ENCODE measurements at regions not wholly inside any gene's neighbourhood (a gene's known extent, or its start where the extent isn't known, plus 50 kb on each side); places are given as distances from the start of the nearest gene placed in this dataset.

DNA sequence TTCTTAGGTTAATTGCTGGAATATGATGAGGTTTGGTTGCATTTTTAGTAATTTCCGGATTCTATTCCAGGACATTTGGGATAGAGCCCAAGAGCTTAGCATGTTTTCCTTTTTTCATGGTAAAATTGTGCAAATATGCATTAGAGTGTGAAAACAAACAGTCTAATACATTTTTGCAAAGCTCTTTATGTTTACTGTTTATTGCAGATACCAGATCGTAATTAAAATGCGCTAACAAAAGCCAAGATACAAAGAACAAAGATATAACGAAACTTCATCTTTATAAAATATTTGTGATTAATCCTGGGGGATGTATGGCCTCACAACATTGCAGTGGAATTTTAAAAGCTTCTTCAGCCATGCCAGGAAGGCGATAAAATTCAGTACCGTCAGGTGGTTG lies 94.5 kb upstream of the TBC1D5 start:
- H3K4me3 Mint-ChIP-seq (ENCODE audit: unreplicated experiment): no peak overlapping the region
- H3K36me3 Mint-ChIP-seq (ENCODE audit: unreplicated experiment): peaks cover 5% of the 10 kb centered on the region
- no peak for DNase-seq
- H3K27ac Mint-ChIP-seq (ENCODE audit: unreplicated experiment): no peak overlapping the region
- TF ChIP-seq, protein P1, sequence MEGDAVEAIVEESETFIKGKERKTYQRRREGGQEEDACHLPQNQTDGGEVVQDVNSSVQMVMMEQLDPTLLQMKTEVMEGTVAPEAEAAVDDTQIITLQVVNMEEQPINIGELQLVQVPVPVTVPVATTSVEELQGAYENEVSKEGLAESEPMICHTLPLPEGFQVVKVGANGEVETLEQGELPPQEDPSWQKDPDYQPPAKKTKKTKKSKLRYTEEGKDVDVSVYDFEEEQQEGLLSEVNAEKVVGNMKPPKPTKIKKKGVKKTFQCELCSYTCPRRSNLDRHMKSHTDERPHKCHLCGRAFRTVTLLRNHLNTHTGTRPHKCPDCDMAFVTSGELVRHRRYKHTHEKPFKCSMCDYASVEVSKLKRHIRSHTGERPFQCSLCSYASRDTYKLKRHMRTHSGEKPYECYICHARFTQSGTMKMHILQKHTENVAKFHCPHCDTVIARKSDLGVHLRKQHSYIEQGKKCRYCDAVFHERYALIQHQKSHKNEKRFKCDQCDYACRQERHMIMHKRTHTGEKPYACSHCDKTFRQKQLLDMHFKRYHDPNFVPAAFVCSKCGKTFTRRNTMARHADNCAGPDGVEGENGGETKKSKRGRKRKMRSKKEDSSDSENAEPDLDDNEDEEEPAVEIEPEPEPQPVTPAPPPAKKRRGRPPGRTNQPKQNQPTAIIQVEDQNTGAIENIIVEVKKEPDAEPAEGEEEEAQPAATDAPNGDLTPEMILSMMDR (IDR thresholded peaks at IDR 0.05; ENCODE audit: partially characterized antibody, unreplicated experiment): no peak
- H3K9me3 Mint-ChIP-seq (ENCODE audit: unreplicated experiment): no peaks in the 10 kb centered on the region
- H3K4me1 Mint-ChIP-seq (ENCODE audit: low read depth, unreplicated experiment): no peaks in the 10 kb centered on the region
- H3K27me3 Mint-ChIP-seq (ENCODE audit: unreplicated experiment): no peaks in the 10 kb centered on the region

DNA sequence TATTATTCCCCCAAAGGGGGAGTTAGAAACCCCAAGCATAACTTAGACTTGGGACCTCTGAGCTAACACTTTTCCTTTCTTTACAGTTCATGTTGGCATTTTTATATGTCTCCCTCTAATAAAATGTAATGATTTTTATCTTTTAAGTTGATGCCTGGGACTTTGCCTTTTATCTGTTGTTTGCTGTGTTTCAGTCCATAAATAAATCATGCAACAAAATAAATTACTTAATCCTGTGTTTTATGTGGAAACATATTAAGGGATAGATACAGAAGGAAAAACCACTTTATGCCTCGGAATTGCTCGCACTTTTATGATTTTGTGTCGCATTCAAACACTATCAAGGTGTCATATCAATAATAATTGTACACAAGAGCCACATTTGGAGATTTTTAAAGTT lies 93.7 kb upstream of the TBC1D5 start:
- no peak overlapping the region for H3K4me3 Mint-ChIP-seq (ENCODE audit: unreplicated experiment)
- H3K36me3 Mint-ChIP-seq (ENCODE audit: unreplicated experiment): peaks cover 5% of the 10 kb centered on the region
- TF ChIP-seq, protein P1 (IDR thresholded peaks at IDR 0.05; ENCODE audit: partially characterized antibody, unreplicated experiment): no peak
- no peak for DNase-seq
- H3K4me1 Mint-ChIP-seq (ENCODE audit: low read depth, unreplicated experiment): no peaks in the 10 kb centered on the region
- no peaks in the 10 kb centered on the region for H3K27me3 Mint-ChIP-seq (ENCODE audit: unreplicated experiment)
- H3K27ac Mint-ChIP-seq (ENCODE audit: unreplicated experiment): no peak overlapping the region
- no peaks in the 10 kb centered on the region for H3K9me3 Mint-ChIP-seq (ENCODE audit: unreplicated experiment)

DNA sequence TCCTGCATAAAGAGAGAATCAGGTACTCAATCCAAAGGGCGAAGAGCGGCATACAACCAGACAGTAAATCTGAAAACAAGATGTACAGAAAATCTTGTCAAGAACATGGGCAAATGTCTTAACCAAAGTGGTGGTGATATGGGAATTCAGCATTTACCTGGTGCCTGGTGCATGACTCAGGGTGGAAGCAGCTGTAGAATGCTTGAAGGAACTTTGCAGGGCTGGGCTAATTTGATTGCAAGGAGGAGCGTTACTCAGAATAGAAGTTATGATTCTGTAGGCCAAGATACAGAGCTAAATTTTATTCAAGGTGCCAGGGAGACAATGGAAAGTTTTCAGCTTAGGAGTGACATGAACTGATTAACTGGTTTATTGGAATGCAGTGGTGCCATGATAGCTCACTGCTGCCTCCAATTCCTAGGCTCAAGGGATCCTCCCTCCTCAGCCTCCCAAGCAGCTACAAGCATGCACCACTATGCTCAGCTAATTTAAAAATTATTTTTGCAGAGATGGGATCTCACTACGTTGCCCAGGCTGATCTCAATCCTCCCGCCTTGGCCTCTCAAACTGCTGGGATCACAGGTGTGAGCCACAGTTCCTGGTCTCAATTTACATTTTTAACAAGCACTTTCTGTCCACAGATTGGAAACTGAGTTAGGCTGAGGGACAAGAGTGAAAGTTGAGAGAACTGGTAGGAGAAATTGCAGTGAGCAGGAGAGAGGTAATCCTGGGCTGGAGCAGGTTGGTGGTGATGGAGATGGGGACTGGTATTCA lies 91.5 kb upstream of the TBC1D5 start:
- no peak overlapping the region for H3K27ac Mint-ChIP-seq (ENCODE audit: unreplicated experiment)
- peaks cover 5% of the 10 kb centered on the region for H3K36me3 Mint-ChIP-seq (ENCODE audit: unreplicated experiment)
- no peaks in the 10 kb centered on the region for H3K9me3 Mint-ChIP-seq (ENCODE audit: unreplicated experiment)
- no peak for DNase-seq
- no peaks in the 10 kb centered on the region for H3K4me1 Mint-ChIP-seq (ENCODE audit: low read depth, unreplicated experiment)
- TF ChIP-seq, protein P1 (IDR thresholded peaks at IDR 0.05; ENCODE audit: partially characterized antibody, unreplicated experiment): no peak
- no peak overlapping the region for H3K4me3 Mint-ChIP-seq (ENCODE audit: unreplicated experiment)
- no peaks in the 10 kb centered on the region for H3K27me3 Mint-ChIP-seq (ENCODE audit: unreplicated experiment)

DNA sequence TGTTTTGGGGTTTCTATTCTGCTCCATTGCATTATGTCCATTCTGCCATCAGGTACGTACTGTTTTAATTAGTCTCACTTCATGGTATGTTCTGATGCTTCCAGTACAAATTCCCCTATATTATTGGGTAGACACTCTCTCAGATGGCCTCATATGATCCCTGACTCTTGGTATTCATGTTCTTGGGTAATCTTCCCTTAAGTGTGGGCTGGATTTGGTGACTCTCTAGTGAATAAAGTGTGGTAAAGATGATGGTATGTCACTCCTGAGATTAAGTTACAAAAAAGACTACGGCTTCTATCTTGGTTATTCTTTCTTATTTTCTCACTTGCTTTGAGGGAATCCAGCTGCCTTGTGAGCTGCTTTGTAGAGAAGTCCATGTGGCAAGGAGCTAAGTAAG lies 89.6 kb upstream of the TBC1D5 start:
- Mint-ChIP-seq H3K4me3 (ENCODE audit: unreplicated experiment) (no peak overlapping the region), H3K27me3 (ENCODE audit: unreplicated experiment) (no peaks in the 10 kb centered on the region), H3K9me3 (ENCODE audit: unreplicated experiment) (no peaks in the 10 kb centered on the region), H3K4me1 (ENCODE audit: low read depth, unreplicated experiment) (no peaks in the 10 kb centered on the region), H3K27ac (ENCODE audit: unreplicated experiment) (no peak overlapping the region), H3K36me3 (ENCODE audit: unreplicated experiment) (peaks cover 5% of the 10 kb centered on the region)
- DNase-seq: no peak
- TF ChIP-seq, protein P1 (IDR thresholded peaks at IDR 0.05; ENCODE audit: partially characterized antibody, unreplicated experiment): no peak

DNA sequence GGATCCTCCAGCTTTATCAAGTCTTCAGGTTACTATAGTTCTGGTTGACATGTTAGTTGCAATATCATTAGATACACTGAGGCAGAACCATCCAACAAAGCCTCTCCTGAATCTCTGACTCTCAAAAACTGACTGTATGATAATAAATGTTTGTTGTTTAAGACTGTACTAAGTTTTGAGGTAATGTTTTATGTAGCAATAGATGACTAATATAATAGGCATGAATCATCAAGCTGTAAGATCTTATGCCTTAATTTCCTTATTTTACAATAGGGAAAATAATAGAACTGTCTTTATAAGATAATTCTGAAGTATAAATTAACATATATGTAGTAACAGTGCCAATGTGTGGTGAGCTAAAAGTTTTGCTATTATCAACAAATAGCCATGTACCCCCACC lies 88.9 kb upstream of the TBC1D5 start:
- TF ChIP-seq, protein P1 (IDR thresholded peaks at IDR 0.05; ENCODE audit: partially characterized antibody, unreplicated experiment): no peak
- Mint-ChIP-seq H3K36me3 (ENCODE audit: unreplicated experiment) (peaks cover 5% of the 10 kb centered on the region), H3K4me1 (ENCODE audit: low read depth, unreplicated experiment) (no peaks in the 10 kb centered on the region)

More for the DNA sequence above, 88.9 kb upstream of the TBC1D5 start:
- Mint-ChIP-seq H3K27ac (ENCODE audit: unreplicated experiment) (no peak overlapping the region), H3K9me3 (ENCODE audit: unreplicated experiment) (no peaks in the 10 kb centered on the region), H3K27me3 (ENCODE audit: unreplicated experiment) (no peaks in the 10 kb centered on the region), H3K4me3 (ENCODE audit: unreplicated experiment) (no peak overlapping the region)
- DNase-seq: no peak

Measured in glutamatergic neuron (in vitro differentiated cells).